ENCODE measurements at regions not wholly inside any gene's neighbourhood (a gene's known extent, or its start where the extent isn't known, plus 50 kb on each side); places are given as distances from the start of the nearest gene placed in this dataset.

- ChIA-PET POLR2A (no interaction called here), CTCF (no interaction called here)
- no peak for FAIRE-seq
- TF ChIP-seq NPAS2 (CRISPR knock-in tag; IDR thresholded peaks at IDR 0.05; ENCODE audit: borderline replicate concordance) = no peak
- no peak for TF ChIP-seq CEBPB (IDR thresholded peaks at IDR 0.05)
- no peak for TF ChIP-seq NFE2L2 (conservative IDR thresholded peaks at IDR 0.05; ENCODE audit: low read length)
- TF ChIP-seq EHMT2 (IDR thresholded peaks at IDR 0.05; ENCODE audit: low read depth) = no peak
- no peak for TF ChIP-seq FOSB (CRISPR knock-in tag; IDR thresholded peaks at IDR 0.05)
- no peak for TF ChIP-seq HOXA7 (CRISPR knock-in tag; IDR thresholded peaks at IDR 0.05)
- TF ChIP-seq BCL3 (IDR thresholded peaks at IDR 0.05) = no peak
- no peak for TF ChIP-seq SREBF2 (IDR thresholded peaks at IDR 0.05)
- TF ChIP-seq RNF2 (IDR thresholded peaks at IDR 0.05; ENCODE audit: borderline replicate concordance, low read depth) = no peak
- no peak for TF ChIP-seq PHF8 (IDR thresholded peaks at IDR 0.05; ENCODE audit: borderline replicate concordance, low read depth)
- TF ChIP-seq ESRRA (IDR thresholded peaks at IDR 0.05; ENCODE audit: borderline replicate concordance, low read length) = no peak
- TF ChIP-seq HOXB5 (CRISPR knock-in tag; IDR thresholded peaks at IDR 0.05) = no peak
- DNase-seq (ENCODE audit: low read depth in 1 of 2, low spot score in 1 of 2) = no peak
- WGBS (ENCODE audit: missing lambda C conversion rate) = 23% methylated on average over 1 of the region's 1 CpG
- Histone ChIP-seq H3K4me2 (no peak overlapping the region), H3K4me1 (no peaks in the 10 kb centered on the region), H3K27ac (no peak overlapping the region), H3K9me3 (no peaks in the 10 kb centered on the region), H3K4me3 (no peak overlapping the region)
- no peak for ATAC-seq
Observed at GRCh38 chr18:42513441-42513840, 558.4 kb downstream of the PIK3C3 start.

- Histone ChIP-seq H3K4me3 (no peak overlapping the region), H3K4me1 (no peaks in the 10 kb centered on the region), H3K9me3 (no peaks in the 10 kb centered on the region), H3K4me2 (no peak overlapping the region), H3K27ac (no peak overlapping the region)
- no peak for DNase-seq (ENCODE audit: low read depth in 1 of 2, low spot score in 1 of 2)
- POLR2A ChIA-PET = no interaction called here
- ATAC-seq = no peak
- CTCF ChIA-PET = no interaction called here
- no peak for TF ChIP-seq BHLHE40 (IDR thresholded peaks at IDR 0.05; ENCODE audit: low read depth, low read length)
- TF ChIP-seq CTCF (IDR thresholded peaks at IDR 0.05) = no peak
- TF ChIP-seq ZC3H11A (IDR thresholded peaks at IDR 0.05) = no peak
- TF ChIP-seq JUNB (IDR thresholded peaks at IDR 0.05) = no peak
- TF ChIP-seq ESRRA (IDR thresholded peaks at IDR 0.05; ENCODE audit: borderline replicate concordance, low read length) = no peak
- no peak for TF ChIP-seq ELK1 (IDR thresholded peaks at IDR 0.05; ENCODE audit: low read depth, low read length)
- no peak for TF ChIP-seq NFE2L2 (conservative IDR thresholded peaks at IDR 0.05; ENCODE audit: low read length)
- no peak for TF ChIP-seq CHD4 (IDR thresholded peaks at IDR 0.05; ENCODE audit: borderline replicate concordance)
- TF ChIP-seq KDM5A (IDR thresholded peaks at IDR 0.05) = no peak
- no peak for TF ChIP-seq RARB (CRISPR knock-in tag; IDR thresholded peaks at IDR 0.05)
- no peak for TF ChIP-seq SREBF2 (IDR thresholded peaks at IDR 0.05)
- TF ChIP-seq HMGXB4 (CRISPR knock-in tag; IDR thresholded peaks at IDR 0.05; ENCODE audit: borderline replicate concordance) = no peak
- no peak for TF ChIP-seq NR3C1 (IDR thresholded peaks at IDR 0.05)
- TF ChIP-seq NPAS2 (CRISPR knock-in tag; IDR thresholded peaks at IDR 0.05; ENCODE audit: borderline replicate concordance) = no peak
- no peak for TF ChIP-seq EHF (CRISPR knock-in tag; IDR thresholded peaks at IDR 0.05)
- TF ChIP-seq MAX (IDR thresholded peaks at IDR 0.05) = no peak
- TF ChIP-seq FOSL2 (IDR thresholded peaks at IDR 0.05) = no peak
- no peak for TF ChIP-seq FOSL2 (CRISPR knock-in tag; IDR thresholded peaks at IDR 0.05)
- no peak for TF ChIP-seq JUN (IDR thresholded peaks at IDR 0.05)
- no peak for FAIRE-seq
- 22% methylated on average over 3 of the region's 3 CpGs for WGBS (ENCODE audit: missing lambda C conversion rate)
Observed at GRCh38 chr18:42514512-42514911, 559.5 kb downstream of the PIK3C3 start.
